K562 (cell line): ENCODE measurements at regions not wholly inside any gene's neighbourhood (a gene's known extent, or its start where the extent isn't known, plus 50 kb on each side); places are given as distances from the start of the nearest gene placed in this dataset.

Source experiments
- FOSL1 ChIP-seq: fragments of 200-800 bp; sonication (Bioruptor generic); conservative IDR thresholded peaks from 2 replicates; pipeline ENCODE4 v1.6.1; 2016; ENCODE audit warnings: missing genetic modification characterization, missing compliant biosample characterization
- POU5F1 ChIP-seq: fragments of 150-350 bp; IDR thresholded peaks from 2 replicates; pipeline ENCODE4 v1.6.1; 2014; ENCODE audit warnings: borderline replicate concordance, low read length, low read depth, mild to moderate bottlenecking; ENCODE audit not compliant: partially characterized antibody
- ZNF785 ChIP-seq: fragments of 250-450 bp; sonication (Bioruptor Pico); IDR thresholded peaks from 2 replicates; pipeline ENCODE4 v1.4.0; 2020; ENCODE audit warnings: mild to moderate bottlenecking

- TF ChIP-seq ZNF785 (CRISPR knock-in tag) (no peak), POU5F1 (no peak), FOSL1 (tag) (no peak)
Observed at GRCh38 chr1:72777918-72778317, 495.6 kb upstream of the NEGR1 start.
